ENCODE measurements at regions not wholly inside any gene's neighbourhood (a gene's known extent, or its start where the extent isn't known, plus 50 kb on each side); places are given as distances from the start of the nearest gene placed in this dataset.

DNA sequence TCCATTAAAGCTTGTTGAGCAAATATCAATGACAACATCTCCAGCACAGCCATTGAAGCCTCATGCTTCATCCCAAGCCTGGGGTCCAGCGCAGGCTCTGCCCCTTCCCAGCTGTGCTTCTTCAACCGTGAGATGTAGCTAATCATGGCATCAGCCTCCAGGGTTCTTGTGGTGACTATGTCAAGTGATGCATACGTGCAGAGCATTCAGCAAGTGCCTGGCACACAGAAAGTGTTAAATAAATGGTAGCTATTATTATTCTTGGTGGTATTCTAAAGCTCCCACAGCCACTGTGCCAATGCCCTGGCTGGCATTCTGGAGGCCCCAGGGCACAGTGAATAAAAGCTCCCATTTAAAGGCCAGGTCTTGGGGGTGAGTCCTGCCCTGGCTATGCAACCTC lies 146.6 kb downstream of the WDR11 start:
- no peak overlapping the region for H3K27ac ChIP-seq (ENCODE audit: control insufficient read depth, insufficient read depth, low read length)
- DNase-seq (ENCODE audit: low read depth, low spot score), result no peak
- peaks cover 4% of the 10 kb centered on the region for H3K27me3 ChIP-seq (ENCODE audit: control insufficient read depth, extremely low read depth, insufficient read depth, low read length)
- no peaks in the 10 kb centered on the region for H4K20me1 ChIP-seq (ENCODE audit: control insufficient read depth, extremely low read depth, insufficient read depth, low read length)
- FAIRE-seq, result no peak
- peaks cover under 1% of the 10 kb centered on the region for H3K4me1 ChIP-seq (ENCODE audit: control insufficient read depth, extremely low read depth, insufficient read depth, low read length)
- no peaks in the 10 kb centered on the region for H3K9me3 ChIP-seq (ENCODE audit: control insufficient read depth, low read depth, low read length)
- no peak overlapping the region for H3K4me2 ChIP-seq (ENCODE audit: control insufficient read depth, extremely low read depth, insufficient read depth, low read depth, low read length)
- no peaks in the 10 kb centered on the region for H3K9me1 ChIP-seq (ENCODE audit: control insufficient read depth, extremely low read depth, insufficient read depth, low read length)
- H3K4me3 ChIP-seq (ENCODE audit: control insufficient read depth in 2 of 3, extremely low read depth in 1 of 3, insufficient read depth in 2 of 3, low read depth in 1 of 3, low read length in 3 of 3), result no peak overlapping the region
- no peak for TF ChIP-seq EZH2 (IDR thresholded peaks at IDR 0.05; ENCODE audit: low read length)
- TF ChIP-seq, protein P1, sequence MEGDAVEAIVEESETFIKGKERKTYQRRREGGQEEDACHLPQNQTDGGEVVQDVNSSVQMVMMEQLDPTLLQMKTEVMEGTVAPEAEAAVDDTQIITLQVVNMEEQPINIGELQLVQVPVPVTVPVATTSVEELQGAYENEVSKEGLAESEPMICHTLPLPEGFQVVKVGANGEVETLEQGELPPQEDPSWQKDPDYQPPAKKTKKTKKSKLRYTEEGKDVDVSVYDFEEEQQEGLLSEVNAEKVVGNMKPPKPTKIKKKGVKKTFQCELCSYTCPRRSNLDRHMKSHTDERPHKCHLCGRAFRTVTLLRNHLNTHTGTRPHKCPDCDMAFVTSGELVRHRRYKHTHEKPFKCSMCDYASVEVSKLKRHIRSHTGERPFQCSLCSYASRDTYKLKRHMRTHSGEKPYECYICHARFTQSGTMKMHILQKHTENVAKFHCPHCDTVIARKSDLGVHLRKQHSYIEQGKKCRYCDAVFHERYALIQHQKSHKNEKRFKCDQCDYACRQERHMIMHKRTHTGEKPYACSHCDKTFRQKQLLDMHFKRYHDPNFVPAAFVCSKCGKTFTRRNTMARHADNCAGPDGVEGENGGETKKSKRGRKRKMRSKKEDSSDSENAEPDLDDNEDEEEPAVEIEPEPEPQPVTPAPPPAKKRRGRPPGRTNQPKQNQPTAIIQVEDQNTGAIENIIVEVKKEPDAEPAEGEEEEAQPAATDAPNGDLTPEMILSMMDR (optimal IDR thresholded peaks at IDR 0.05 in 1 of 3, IDR thresholded peaks at IDR 0.05 in 1 of 3, conservative IDR thresholded peaks at IDR 0.05 in 1 of 3; ENCODE audit: extremely low read depth in 1 of 3, insufficient read depth in 2 of 3, low read length in 3 of 3), result no peak
- no peaks in the 10 kb centered on the region for H3K79me2 ChIP-seq (ENCODE audit: control insufficient read depth, insufficient read depth, low read length)
- H3K9ac ChIP-seq (ENCODE audit: control insufficient read depth, extremely low read depth, insufficient read depth, low read length), result no peak overlapping the region
- dilution Hi-C loops (cut with MboI; ENCODE audit: extremely low pct_ligation_motif_present, low sequenced_read_pairs), result no loop called here
- no peaks in the 10 kb centered on the region for H3K36me3 ChIP-seq (ENCODE audit: control insufficient read depth in 2 of 2, extremely low read depth in 1 of 2, insufficient read depth in 2 of 2, low read length in 2 of 2)
- H2AFZ ChIP-seq (ENCODE audit: control insufficient read depth, low read length), result no peak overlapping the region

DNA sequence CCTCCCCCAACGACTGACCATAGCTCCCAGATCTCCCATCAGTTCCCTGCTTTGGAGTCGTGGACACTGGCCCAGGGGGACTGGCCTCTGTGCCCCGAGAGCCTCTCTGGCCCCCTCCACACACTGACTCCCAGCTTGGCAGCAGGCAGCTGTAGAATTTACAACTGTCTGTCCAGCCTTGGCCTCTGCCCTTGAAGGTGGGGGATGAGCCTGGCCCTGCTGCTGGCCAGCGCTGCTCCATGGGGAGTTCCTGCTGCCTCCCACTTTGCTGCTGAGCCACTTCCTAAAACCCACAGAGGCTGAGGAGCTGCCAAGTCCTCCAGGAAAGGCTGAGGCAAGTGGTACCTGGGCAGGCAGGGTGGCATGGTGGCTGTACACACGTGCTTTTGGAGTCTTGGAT lies 147.1 kb downstream of the WDR11 start:
- H3K4me1 ChIP-seq (ENCODE audit: control insufficient read depth, extremely low read depth, insufficient read depth, low read length), result peaks cover 5% of the 10 kb centered on the region
- no peak overlapping the region for H2AFZ ChIP-seq (ENCODE audit: control insufficient read depth, low read length)
- H4K20me1 ChIP-seq (ENCODE audit: control insufficient read depth, extremely low read depth, insufficient read depth, low read length), result no peaks in the 10 kb centered on the region
- peaks cover 4% of the 10 kb centered on the region for H3K27me3 ChIP-seq (ENCODE audit: control insufficient read depth, extremely low read depth, insufficient read depth, low read length)
- TF ChIP-seq, protein P1 (optimal IDR thresholded peaks at IDR 0.05 in 1 of 3, IDR thresholded peaks at IDR 0.05 in 1 of 3, conservative IDR thresholded peaks at IDR 0.05 in 1 of 3; ENCODE audit: extremely low read depth in 1 of 3, insufficient read depth in 2 of 3, low read length in 3 of 3), result no peak
- TF ChIP-seq EZH2 (IDR thresholded peaks at IDR 0.05; ENCODE audit: low read length), result no peak
- no peaks in the 10 kb centered on the region for H3K36me3 ChIP-seq (ENCODE audit: control insufficient read depth in 2 of 2, extremely low read depth in 1 of 2, insufficient read depth in 2 of 2, low read length in 2 of 2)
- no peaks in the 10 kb centered on the region for H3K9me1 ChIP-seq (ENCODE audit: control insufficient read depth, extremely low read depth, insufficient read depth, low read length)
- no peak overlapping the region for H3K27ac ChIP-seq (ENCODE audit: control insufficient read depth, insufficient read depth, low read length)
- H3K9me3 ChIP-seq (ENCODE audit: control insufficient read depth, low read depth, low read length), result no peaks in the 10 kb centered on the region
- FAIRE-seq (no peak), DNase-seq (ENCODE audit: low read depth, low spot score) (no peak)
- no peak overlapping the region for H3K9ac ChIP-seq (ENCODE audit: control insufficient read depth, extremely low read depth, insufficient read depth, low read length)
- H3K79me2 ChIP-seq (ENCODE audit: control insufficient read depth, insufficient read depth, low read length), result no peaks in the 10 kb centered on the region
- H3K4me3 ChIP-seq (ENCODE audit: control insufficient read depth in 2 of 3, extremely low read depth in 1 of 3, insufficient read depth in 2 of 3, low read depth in 1 of 3, low read length in 3 of 3), result no peak overlapping the region
- dilution Hi-C loops (cut with MboI; ENCODE audit: extremely low pct_ligation_motif_present, low sequenced_read_pairs), result no loop called here
- no peak overlapping the region for H3K4me2 ChIP-seq (ENCODE audit: control insufficient read depth, extremely low read depth, insufficient read depth, low read depth, low read length)
